ENCODE measurements at regions not wholly inside any gene's neighbourhood (a gene's known extent, or its start where the extent isn't known, plus 50 kb on each side); places are given as distances from the start of the nearest gene placed in this dataset.

DNA sequence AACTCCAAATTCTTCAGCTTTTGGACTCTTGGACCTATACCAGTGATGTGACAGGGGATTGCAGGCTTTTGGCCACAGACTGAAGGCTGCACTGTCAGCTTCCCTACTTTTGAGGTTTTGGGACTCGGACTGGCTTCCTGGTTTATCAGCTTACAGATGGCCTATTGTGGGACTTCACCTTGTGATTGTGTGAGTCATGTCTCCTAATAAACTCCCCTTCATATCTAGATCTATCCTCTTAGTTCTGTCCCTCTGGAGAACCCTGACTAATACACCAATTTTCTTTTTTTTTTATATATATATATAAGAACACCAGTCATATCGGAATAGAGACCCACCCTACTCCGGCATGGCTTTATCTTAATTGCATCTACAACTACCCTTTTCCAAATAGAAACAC lies 166.8 kb downstream of the ETV1 start:
- no peak for DNase-seq

DNA sequence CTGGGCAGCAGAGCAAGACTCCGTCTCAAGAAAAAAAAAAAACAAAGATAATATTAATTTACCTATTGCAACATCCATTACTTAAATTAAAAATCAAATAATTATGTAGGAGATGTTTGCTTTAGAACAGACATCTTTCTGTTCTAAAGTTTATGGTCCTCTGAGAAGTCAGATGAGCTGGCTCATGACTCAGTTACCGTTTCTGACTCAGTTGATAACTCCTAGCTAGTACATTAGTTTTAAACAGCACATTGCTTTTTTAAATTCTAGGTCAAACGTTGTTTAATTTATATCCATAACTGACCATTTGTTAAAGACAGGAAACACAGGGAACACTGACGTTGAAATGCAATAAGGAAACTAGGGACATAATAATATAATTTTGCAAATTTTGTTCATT lies 162.7 kb downstream of the ETV1 start:
- no peak for DNase-seq

DNA sequence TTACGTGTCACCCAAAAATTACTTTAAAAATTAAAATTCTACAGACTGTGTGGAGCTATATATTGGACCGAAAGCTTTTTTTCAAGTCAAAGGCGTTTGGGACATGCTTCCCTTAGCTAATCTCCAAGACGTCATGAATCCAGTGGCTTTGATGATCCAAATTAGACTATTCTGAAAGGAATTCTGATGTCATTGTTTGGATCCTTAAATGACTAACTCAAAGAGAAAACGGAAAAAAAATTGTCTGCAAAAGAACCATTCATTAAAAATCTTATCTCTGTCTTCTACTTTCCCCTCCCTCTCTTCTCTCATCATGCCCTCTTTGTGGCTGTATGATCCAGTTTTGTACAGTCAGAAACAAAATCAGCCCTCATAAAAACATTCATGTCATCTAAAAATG lies 161.8 kb downstream of the ETV1 start:
- DNase-seq, result no peak

DNA sequence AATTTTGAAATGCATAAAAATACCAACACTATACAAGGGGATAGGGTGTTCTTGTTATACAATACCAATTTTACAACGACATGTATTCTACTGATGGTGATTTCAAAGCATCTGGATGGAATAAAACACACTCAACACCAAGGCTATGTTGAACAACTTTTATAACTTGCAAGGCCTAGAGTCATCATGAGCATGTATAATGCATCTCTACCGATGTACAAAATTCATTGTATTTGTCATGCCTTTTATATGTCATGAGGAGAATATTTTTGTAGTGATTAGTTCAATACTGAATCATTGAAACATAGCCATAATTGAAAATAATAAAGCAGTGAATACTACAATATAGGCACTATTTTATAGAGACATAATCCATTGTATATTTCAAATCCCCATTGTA lies 160.2 kb downstream of the ETV1 start:
- DNase-seq, result no peak

DNA sequence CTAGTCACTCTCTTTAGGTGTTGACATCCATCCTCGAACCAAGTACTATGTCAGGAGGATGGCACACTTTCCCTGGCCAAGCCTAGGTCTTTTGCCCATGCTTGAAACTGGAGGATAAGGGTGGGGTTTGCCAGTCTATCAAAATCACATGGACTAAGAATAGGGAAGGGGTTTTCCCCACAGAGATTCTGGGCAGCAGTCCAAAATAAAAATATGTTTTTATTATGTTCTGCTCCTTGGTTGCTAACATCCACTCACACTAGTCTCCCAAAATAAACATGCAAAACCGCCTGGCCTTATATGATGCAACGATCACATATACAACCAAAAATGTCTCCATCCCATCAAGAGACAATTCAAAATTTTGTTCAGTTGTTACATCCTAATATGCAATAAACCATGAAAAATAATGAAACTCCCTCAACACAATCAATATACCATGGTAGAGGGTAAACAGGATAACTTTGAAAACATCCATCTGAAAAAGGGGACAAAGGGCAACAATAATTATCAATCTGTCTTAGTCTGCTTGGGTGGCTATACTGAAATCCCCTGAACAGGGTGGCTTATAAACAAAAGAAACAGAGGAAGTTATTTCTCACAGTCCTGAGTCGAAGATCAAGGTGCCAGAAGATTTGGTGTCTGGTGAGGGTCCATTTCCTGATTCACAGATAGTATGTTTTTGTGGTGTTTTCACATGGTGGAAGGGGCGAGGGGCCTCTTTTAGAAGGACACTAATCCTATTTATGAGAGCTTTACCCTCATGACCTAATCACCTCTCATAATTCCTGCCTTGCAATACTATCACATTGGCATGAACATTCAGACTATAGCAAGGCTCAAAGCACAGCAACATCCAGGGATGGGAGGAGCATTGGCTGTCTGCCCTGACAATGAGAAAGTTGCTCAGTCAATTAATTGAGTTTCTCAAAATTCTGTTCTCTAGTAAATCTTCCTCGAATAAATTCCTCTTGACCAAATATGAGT lies 159.3 kb downstream of the ETV1 start:
- DNase-seq, result peak; percentile 11

DNA sequence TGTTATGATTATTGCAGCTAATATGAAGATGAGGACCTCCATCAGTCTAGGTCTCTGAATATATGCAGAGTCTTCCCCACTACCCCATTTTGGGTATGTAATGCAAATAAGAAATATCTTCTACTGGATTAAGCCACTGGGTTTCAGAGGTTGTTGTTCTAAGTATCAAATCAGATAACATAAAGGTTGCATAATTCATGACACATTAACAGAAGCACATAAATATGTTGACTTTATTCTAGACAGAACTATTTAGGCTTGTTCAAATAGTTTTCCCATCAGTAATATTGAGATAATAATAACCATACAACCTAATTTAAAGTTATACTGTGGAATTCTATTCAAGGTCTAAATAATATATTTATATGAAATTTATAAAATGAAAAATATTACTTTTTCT lies 157.1 kb downstream of the ETV1 start:
- no peak for DNase-seq

DNA sequence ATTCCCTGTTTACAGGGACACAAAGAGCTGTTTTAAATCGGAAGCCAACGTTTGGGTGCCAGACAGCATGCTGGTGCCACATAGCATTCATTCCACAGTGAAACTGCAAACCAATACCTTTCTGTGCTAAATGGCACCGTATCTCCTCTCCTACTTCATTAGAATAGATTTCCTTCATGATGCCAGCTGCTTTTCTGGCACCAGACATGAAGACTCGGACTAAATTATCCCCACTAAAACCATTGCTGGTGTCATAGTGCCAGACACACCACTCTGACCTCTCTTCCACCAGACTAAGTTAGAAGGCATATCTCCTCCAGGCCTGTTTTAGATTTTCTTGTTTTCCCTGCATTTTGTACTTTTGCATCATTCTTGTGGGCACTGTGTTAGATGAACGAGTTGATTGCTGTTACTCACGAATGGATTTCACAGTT lies 155.1 kb downstream of the ETV1 start:
- DNase-seq, result no peak

DNA sequence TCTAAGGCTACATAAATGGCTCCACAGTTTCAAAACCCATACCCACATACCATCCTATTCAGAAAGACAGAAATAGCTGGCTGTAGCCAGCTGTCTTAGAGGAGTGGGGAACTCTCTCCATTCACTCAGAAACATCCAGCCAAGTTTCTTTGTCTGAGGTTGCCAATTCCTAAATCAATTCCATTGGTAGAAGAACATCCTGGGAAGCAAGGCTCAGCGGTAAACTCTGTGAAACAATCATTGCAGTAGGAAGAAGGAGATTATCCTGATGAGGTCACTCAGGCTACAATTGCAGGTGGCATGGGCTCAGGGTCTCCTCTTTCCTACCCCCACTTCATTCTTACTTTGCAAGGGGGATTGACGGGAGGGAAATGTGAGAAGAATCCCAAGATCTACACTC lies 154.0 kb downstream of the ETV1 start:
- DNase-seq, result no peak

DNA sequence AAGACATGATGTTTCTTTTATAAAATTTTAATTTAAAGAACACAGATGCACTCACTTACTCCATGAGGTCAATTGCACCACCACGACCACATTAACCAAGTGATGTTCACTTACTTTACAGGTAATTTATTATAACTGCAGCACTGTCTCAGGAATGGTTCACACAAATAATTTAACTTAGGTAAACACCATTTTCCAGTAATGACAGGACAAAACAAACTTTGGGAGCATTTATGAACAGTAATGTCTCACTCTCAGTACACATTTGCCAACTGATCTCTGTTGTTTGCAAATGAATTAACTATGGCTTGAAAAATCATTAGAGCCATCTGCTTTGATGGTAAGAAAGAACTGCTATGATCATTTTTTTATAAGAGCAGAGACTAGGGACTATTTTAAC lies 150.4 kb downstream of the ETV1 start:
- DNase-seq, result no peak

Data from NCI-H1694 (cell line).